ENCODE measurements at regions not wholly inside any gene's neighbourhood (a gene's known extent, or its start where the extent isn't known, plus 50 kb on each side); places are given as distances from the start of the nearest gene placed in this dataset.

GRCh38 chr20:56736285-56736857 is 107.3 kb downstream of the TFAP2C start:
- no peak for TF ChIP-seq CTCF (IDR thresholded peaks at IDR 0.05)
- no peak for TF ChIP-seq POLR2A (IDR thresholded peaks at IDR 0.05)
- TF ChIP-seq EP300 (IDR thresholded peaks at IDR 0.05) = no peak
